Prostate gland (tissue), 2 donors: ENCODE measurements at regions not wholly inside any gene's neighbourhood (a gene's known extent, or its start where the extent isn't known, plus 50 kb on each side); places are given as distances from the start of the nearest gene placed in this dataset.

Experiments used
- DNase-seq: peaks from one replicate; pipeline ENCODE4 v3.0.0-alpha.2; 2019; ENCODE audit warnings: low spot score
- H3K27ac ChIP-seq, 2 donors: fragments of 200-600 bp; sonication (generic); 2 replicates each; pipeline ENCODE4 v1.5.1; 2017 to 2019
- H3K27me3 ChIP-seq: fragments of 200-600 bp; sonication (generic); replicated peaks from 2 replicates; pipeline ENCODE4 v1.5.1; 2019; ENCODE audit not compliant: insufficient read depth
- H3K36me3 ChIP-seq, 2 donors: fragments of 200-600 bp; sonication (generic); 1 replicate in 1 of 2; 2 replicates in 1 of 2; pipeline versions ENCODE4 v1.5.1 to v1.8.1; 2017 to 2019
- H3K4me1 ChIP-seq: fragments of 200-600 bp; sonication (generic); replicated peaks from 2 replicates; pipeline ENCODE4 v1.5.1; 2019
- H3K4me3 ChIP-seq, 2 donors: fragments of 200-600 bp; sonication (generic); 2 replicates each; pipeline ENCODE4 v1.5.1; 2017 to 2019
- H3K9me3 ChIP-seq: fragments of 200-600 bp; sonication (generic); 2 replicates; pipeline ENCODE4 v1.5.1; 2017
- CTCF ChIP-seq, 4 experiments: fragments of 200-600 bp in 2 of 4; fragments of 450-650 bp in 2 of 4; sonication (generic) in 2 of 4; IDR thresholded peaks; 1 replicate in 3 of 4; 2 replicates in 1 of 4; pipeline ENCODE4 v1.5.1; 2016 to 2019; ENCODE audit warnings: antibody characterized with exemption in 4 of 4, mild to moderate bottlenecking in 2 of 4, moderate library complexity in 2 of 4
- POLR2A ChIP-seq: fragments of 450-650 bp; IDR thresholded peaks from one replicate; pipeline ENCODE4 v1.6.1; 2016; ENCODE audit warnings: antibody characterized with exemption, mild to moderate bottlenecking
- POLR2AphosphoS5 ChIP-seq: sonication (generic); formaldehyde crosslinking; IDR thresholded peaks from one replicate; pipeline ENCODE4 v1.6.1; 2017; ENCODE audit warnings: antibody characterized with exemption
- WGBS: methylation state at CpG from one replicate; pipeline ENCODE4 v1.1.5; 2018; 5-methylcytosine and 5-hydroxymethylcytosine counted together
- intact Hi-C: fragments of 100-400 bp; cut with DNase I; formaldehyde crosslinking; loops from one replicate; pipeline ENCODE4 v1.14.2; 2022

- H3K9me3 ChIP-seq: no peaks in the 10 kb centered on the region
- H3K27ac ChIP-seq: no peak overlapping the region
- H3K27me3 ChIP-seq: no peaks in the 10 kb centered on the region
- no peak overlapping the region for H3K4me3 ChIP-seq
- no peak for DNase-seq
- 74% methylated on average over 2 of the region's 2 CpGs for WGBS
- no peak for TF ChIP-seq CTCF (IDR thresholded peaks at IDR 0.05)
- TF ChIP-seq POLR2A: no peak
- no peak for TF ChIP-seq POLR2AphosphoS5
- intact Hi-C loops: no loop called here
- H3K36me3 ChIP-seq: no peaks in the 10 kb centered on the region
- H3K4me1 ChIP-seq: no peaks in the 10 kb centered on the region
Measured at GRCh38 chr10:35803046-35803445, 160.9 kb upstream of the FZD8 start.

DNA sequence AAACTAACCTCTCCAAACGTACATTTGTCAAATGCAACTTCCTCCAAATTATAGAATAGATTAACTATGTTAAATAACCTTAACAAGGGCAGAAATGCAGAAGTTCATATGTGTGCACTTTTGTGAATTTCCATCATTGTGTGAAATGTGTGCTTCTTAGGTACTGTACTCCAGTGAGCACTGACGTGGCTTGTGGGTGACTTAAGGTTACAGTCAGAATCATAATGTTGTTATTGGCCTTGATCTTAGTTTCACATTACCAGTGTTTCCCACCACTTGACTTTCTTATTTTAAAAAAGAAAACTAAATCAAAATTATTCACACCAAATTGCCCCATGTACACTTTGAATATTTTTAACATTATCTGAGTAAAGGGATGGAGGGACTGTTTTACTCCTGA, 155.1 kb upstream of the FZD8 start:
- Histone ChIP-seq H3K27ac (no peak overlapping the region), H3K36me3 (no peaks in the 10 kb centered on the region), H3K4me1 (no peaks in the 10 kb centered on the region), H3K27me3 (no peaks in the 10 kb centered on the region), H3K4me3 (no peak overlapping the region), H3K9me3 (no peaks in the 10 kb centered on the region)
- no peak for DNase-seq
- WGBS: 79% methylated on average over 2 of the region's 2 CpGs
- TF ChIP-seq POLR2AphosphoS5: no peak
- no peak for TF ChIP-seq CTCF (IDR thresholded peaks at IDR 0.05)
- intact Hi-C loops: no loop called here

GRCh38 chr10:35795131-35795824, 153.2 kb upstream of the FZD8 start:
- no peak overlapping the region for H3K4me3 ChIP-seq
- no peak overlapping the region for H3K27ac ChIP-seq
- no peaks in the 10 kb centered on the region for H3K4me1 ChIP-seq
- H3K27me3 ChIP-seq: no peaks in the 10 kb centered on the region
- TF ChIP-seq POLR2AphosphoS5 (no peak), POLR2A (no peak), CTCF (IDR thresholded peaks at IDR 0.05) (no peak)
- no peaks in the 10 kb centered on the region for H3K9me3 ChIP-seq
- no peaks in the 10 kb centered on the region for H3K36me3 ChIP-seq
- DNase-seq: no peak
- intact Hi-C loops: no loop called here
- WGBS: 49% methylated on average over 13 of the region's 13 CpGs

- H3K4me1 ChIP-seq: no peaks in the 10 kb centered on the region
- no peaks in the 10 kb centered on the region for H3K36me3 ChIP-seq
- no peak for TF ChIP-seq POLR2A
- no peak for TF ChIP-seq POLR2AphosphoS5
- TF ChIP-seq CTCF (IDR thresholded peaks at IDR 0.05): no peak
- DNase-seq: no peak
- no peak overlapping the region for H3K4me3 ChIP-seq
- WGBS: 88% methylated on average over 12 of the region's 12 CpGs
- no peak overlapping the region for H3K27ac ChIP-seq
- no peaks in the 10 kb centered on the region for H3K27me3 ChIP-seq
- intact Hi-C loops: no loop called here
- H3K9me3 ChIP-seq: no peaks in the 10 kb centered on the region
Measured at GRCh38 chr10:35794703-35795102, 152.6 kb upstream of the FZD8 start.

DNA sequence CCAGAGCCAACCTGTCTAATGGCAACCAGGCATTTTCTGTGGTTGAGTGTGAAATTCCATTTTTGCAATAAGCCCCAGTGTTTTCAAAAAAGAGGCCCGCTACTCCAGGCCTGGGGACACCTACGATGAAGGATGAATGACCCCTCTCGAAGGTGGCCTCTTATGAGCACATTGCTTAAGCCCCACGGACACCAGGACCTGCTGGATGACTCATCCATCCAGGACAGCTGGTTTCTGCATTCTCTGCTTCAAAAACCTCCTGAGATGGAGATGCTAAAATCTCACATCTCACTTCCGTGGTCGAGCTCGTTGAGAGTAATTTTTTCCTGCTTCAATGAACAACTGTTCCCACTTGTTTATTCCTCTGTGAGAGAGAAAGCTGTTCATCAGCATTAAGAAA, 150.2 kb upstream of the FZD8 start:
- Histone ChIP-seq H3K27ac (no peak overlapping the region), H3K4me3 (no peak overlapping the region), H3K9me3 (no peaks in the 10 kb centered on the region), H3K4me1 (no peaks in the 10 kb centered on the region), H3K36me3 (no peaks in the 10 kb centered on the region), H3K27me3 (no peaks in the 10 kb centered on the region)
- no peak for DNase-seq
- 72% methylated on average over 7 of the region's 7 CpGs for WGBS
- intact Hi-C loops: no loop called here
- TF ChIP-seq POLR2AphosphoS5 (no peak), POLR2A (no peak), CTCF (IDR thresholded peaks at IDR 0.05) (no peak)
